Endometrium (tissue), 2 donors: ENCODE measurements at regions not wholly inside any gene's neighbourhood (a gene's known extent, or its start where the extent isn't known, plus 50 kb on each side); places are given as distances from the start of the nearest gene placed in this dataset.
A peak's percentile ranks its signal among the peaks of the same experiment; 100 is the strongest.
"Not testable (repeated sequence)": the region's sequence is repeated elsewhere in the genome, so short reads cannot be mapped to it uniquely, and the experiment has no call there.

Experiments used
- FAIRE-seq: peaks from 2 replicates; lab custom pipeline; 2012; peaks lifted over from hg19 to GRCh38; lab: Jason Lieb, UNC
- donor health status: control.
- donor health status: control.

GRCh38 chrX:106363214-106363613 is 195.1 kb downstream of the PWWP3B start:
- no peak for FAIRE-seq

GRCh38 chrX:106378616-106379015 is 210.5 kb downstream of the PWWP3B start:
- no peak for FAIRE-seq

- FAIRE-seq, result no peak
These were observed 220.4 kb upstream of the RADX start for GRCh38 chrX:106391284-106391911.

GRCh38 chrX:106392346-106392745 is 219.4 kb upstream of the RADX start:
- no peak for FAIRE-seq

GRCh38 chrX:106397788-106398538 is 213.8 kb upstream of the RADX start:
- no peak for FAIRE-seq

- no peak for FAIRE-seq
These were observed 209.7 kb upstream of the RADX start for GRCh38 chrX:106401965-106402559.

- FAIRE-seq, result no peak
These were observed 207.3 kb upstream of the RADX start for GRCh38 chrX:106404512-106404911.

- peak; percentile 18 for FAIRE-seq
These were observed 196.4 kb upstream of the RADX start for GRCh38 chrX:106415276-106415895.

GRCh38 chrX:106436691-106437090 is 175.1 kb upstream of the RADX start:
- no peak for FAIRE-seq

GRCh38 chrX:106437407-106437806 is 174.4 kb upstream of the RADX start:
- FAIRE-seq, result no peak

GRCh38 chrX:106450405-106450804 is 161.4 kb upstream of the RADX start:
- no peak for FAIRE-seq

GRCh38 chrX:106451933-106452332 is 159.8 kb upstream of the RADX start:
- no peak for FAIRE-seq

- FAIRE-seq, result no peak
These were observed 156.8 kb upstream of the RADX start for GRCh38 chrX:106454991-106455390.

- FAIRE-seq, result no peak
These were observed 154.0 kb upstream of the RADX start for GRCh38 chrX:106457802-106458201.

- no peak for FAIRE-seq
These were observed 144.4 kb upstream of the RADX start for GRCh38 chrX:106467422-106467821.

GRCh38 chrX:106467943-106468342 is 143.8 kb upstream of the RADX start:
- no peak for FAIRE-seq

- FAIRE-seq, result no peak
These were observed 143.3 kb upstream of the RADX start for GRCh38 chrX:106468433-106468832.

GRCh38 chrX:106479920-106480319 is 131.9 kb upstream of the RADX start:
- no peak for FAIRE-seq

GRCh38 chrX:106481341-106481740 is 130.4 kb upstream of the RADX start:
- FAIRE-seq, result no peak

- FAIRE-seq, result no peak
These were observed 127.5 kb upstream of the RADX start for GRCh38 chrX:106484233-106484632.

GRCh38 chrX:106493210-106493816 is 118.5 kb upstream of the RADX start:
- FAIRE-seq, result not testable (repeated sequence)

- FAIRE-seq, result no peak
These were observed 112.3 kb upstream of the RADX start for GRCh38 chrX:106499473-106499872.
